ENCODE measurements at regions not wholly inside any gene's neighbourhood (a gene's known extent, or its start where the extent isn't known, plus 50 kb on each side); places are given as distances from the start of the nearest gene placed in this dataset.
"Not testable (repeated sequence)": the region's sequence is repeated elsewhere in the genome, so short reads cannot be mapped to it uniquely, and the experiment has no call there.

DNA sequence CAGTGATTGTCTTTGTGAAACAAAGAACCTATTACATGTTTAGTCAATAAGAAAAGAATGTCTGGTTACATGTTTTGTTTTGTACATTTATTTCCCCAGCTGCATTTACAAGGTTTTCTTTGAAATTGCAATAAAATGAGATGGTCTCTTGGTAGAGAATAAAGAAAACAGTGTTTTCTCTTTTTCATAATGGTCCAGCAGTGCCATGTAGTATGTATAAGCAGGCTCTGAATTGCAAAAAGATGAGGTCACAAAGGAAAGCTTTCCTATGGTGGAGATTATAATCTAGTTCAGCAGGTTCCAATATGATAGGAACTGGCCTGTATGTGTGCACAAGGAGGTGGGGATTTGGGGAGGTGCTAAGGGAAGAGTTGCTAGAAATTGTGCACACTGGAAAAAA, 1417.3 kb downstream of the STIM2 start:
- Mint-ChIP-seq H3K4me1 (no peaks in the 10 kb centered on the region), H3K27ac (no peak overlapping the region), H3K9me3 (ENCODE audit: low read depth) (peaks cover 3% of the 10 kb centered on the region), H3K27me3 (no peaks in the 10 kb centered on the region), H3K4me3 (no peak overlapping the region), H3K36me3 (no peaks in the 10 kb centered on the region)
- DNase-seq (no peak), ATAC-seq (no peak)
- CTCF ChIA-PET = no interaction called here

DNA sequence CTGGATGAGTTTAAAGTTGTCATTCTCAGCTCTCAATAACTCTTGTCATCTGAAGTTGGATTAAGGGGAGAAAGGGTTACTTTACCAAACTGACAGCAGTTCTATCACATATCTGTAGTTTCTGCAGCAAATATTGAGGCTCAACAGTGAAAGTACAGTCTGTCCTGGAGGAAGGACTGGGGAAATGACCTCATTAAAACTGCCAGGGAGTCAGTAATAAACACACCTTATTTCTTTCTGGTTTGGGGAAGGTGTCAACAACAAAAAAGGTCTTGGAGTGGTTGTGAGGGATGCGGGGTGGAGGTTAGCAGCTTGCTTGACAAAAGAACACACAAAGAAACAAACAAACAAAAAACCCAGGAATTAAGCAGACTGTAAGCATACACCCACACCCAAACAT, 1418.0 kb downstream of the STIM2 start:
- Mint-ChIP-seq H3K27me3 (no peaks in the 10 kb centered on the region), H3K36me3 (no peaks in the 10 kb centered on the region), H3K4me1 (no peaks in the 10 kb centered on the region), H3K27ac (no peak overlapping the region), H3K4me3 (no peak overlapping the region), H3K9me3 (ENCODE audit: low read depth) (peaks cover 3% of the 10 kb centered on the region)
- no peak for ATAC-seq
- no peak for DNase-seq
- CTCF ChIA-PET = no interaction called here

DNA sequence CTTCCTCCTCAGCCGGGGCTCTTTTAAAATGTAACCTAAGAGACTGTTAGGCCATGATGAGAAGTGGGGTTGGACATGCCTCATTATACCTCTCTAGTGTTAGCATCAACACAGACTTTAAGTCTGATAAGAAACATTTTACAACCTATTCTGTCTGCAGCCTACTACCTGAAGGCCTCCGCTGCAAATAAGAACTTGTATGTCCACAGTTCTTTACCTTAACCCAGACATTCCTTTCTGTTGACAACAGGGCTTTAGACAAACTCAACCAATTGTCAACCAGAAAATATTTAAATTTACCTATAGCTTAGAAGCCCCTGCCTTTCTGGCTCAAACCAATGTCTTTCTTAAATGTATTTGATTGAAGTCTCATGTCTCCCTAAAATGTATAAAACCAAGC, 1418.6 kb downstream of the STIM2 start:
- no peaks in the 10 kb centered on the region for H3K4me1 Mint-ChIP-seq
- no peak overlapping the region for H3K4me3 Mint-ChIP-seq
- H3K36me3 Mint-ChIP-seq = no peaks in the 10 kb centered on the region
- no peaks in the 10 kb centered on the region for H3K27me3 Mint-ChIP-seq
- CTCF ChIA-PET = no interaction called here
- no peak overlapping the region for H3K27ac Mint-ChIP-seq
- DNase-seq (no peak), ATAC-seq (no peak)
- H3K9me3 Mint-ChIP-seq (ENCODE audit: low read depth) = peaks cover 3% of the 10 kb centered on the region

DNA sequence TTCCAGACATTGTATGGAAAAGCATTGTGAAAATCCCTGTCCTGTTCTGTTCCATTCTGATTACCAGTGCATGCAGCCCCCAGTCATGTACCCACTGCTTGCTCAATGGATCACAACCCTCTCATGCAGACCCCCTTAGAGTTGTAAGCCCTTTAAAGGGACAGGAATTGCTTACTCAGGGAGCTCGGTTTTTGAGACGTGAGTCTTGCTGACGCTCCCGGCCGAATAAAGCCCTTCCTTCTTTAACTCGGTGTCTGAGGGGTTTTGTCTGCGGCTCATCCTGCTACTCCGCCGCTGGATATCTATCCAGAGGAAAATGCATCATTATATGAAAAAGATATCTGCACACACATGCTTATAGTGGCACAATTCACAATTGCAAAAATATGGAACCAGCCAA, 1425.6 kb downstream of the STIM2 start:
- H3K36me3 Mint-ChIP-seq, H3K27ac Mint-ChIP-seq, H3K4me3 Mint-ChIP-seq, CTCF ChIA-PET, ATAC-seq, H3K27me3 Mint-ChIP-seq, H3K4me1 Mint-ChIP-seq, DNase-seq: not testable (repeated sequence)
- peaks cover 10% of the 10 kb centered on the region for H3K9me3 Mint-ChIP-seq (ENCODE audit: low read depth)

DNA sequence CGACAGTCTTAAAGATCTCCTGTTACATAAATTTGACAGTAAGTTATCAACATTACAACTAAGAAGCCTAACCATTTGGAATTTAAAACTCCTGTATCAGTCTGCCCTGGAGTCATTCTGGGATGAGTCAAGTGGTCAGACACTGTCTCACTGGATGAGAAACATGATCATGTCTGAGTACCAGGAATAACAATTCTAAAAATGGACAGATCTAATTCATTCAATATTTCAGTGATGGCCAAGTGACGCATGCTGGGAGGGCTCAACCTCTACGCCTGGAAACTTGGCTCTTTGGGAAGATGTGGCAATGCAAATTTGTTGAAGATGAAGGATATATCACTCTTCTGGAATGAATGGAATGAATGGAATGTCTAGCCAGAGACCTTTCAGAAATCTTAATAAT, 1427.2 kb downstream of the STIM2 start:
- ATAC-seq (no peak), DNase-seq (no peak)
- peaks cover 10% of the 10 kb centered on the region for H3K9me3 Mint-ChIP-seq (ENCODE audit: low read depth)
- no peaks in the 10 kb centered on the region for H3K4me1 Mint-ChIP-seq
- no peaks in the 10 kb centered on the region for H3K36me3 Mint-ChIP-seq
- CTCF ChIA-PET = no interaction called here
- H3K27me3 Mint-ChIP-seq = no peaks in the 10 kb centered on the region
- no peak overlapping the region for H3K4me3 Mint-ChIP-seq
- H3K27ac Mint-ChIP-seq = no peak overlapping the region

DNA sequence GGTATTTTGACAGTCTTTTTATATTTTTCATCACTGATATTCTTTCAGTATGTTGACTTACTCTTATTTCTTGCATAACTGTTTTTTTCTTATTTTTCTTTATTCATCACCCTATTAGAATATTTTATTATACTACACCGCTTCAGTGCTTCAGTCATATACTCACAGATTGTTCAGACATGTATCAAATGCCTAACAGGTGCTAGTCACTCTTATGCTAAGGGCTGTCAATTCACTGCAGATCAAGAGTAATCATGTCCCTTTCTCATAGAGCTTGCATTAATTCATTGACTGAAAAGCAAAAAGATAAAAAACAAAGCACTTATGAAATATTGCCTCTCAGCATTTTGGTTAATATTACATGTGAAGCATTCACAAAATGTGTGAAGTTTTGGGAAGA, 1435.6 kb downstream of the STIM2 start:
- Mint-ChIP-seq H3K27ac (no peak overlapping the region), H3K9me3 (ENCODE audit: low read depth) (peaks cover 11% of the 10 kb centered on the region), H3K36me3 (no peaks in the 10 kb centered on the region), H3K27me3 (no peaks in the 10 kb centered on the region), H3K4me1 (no peaks in the 10 kb centered on the region), H3K4me3 (no peak overlapping the region)
- no peak for ATAC-seq
- no peak for DNase-seq
- CTCF ChIA-PET = no interaction called here

DNA sequence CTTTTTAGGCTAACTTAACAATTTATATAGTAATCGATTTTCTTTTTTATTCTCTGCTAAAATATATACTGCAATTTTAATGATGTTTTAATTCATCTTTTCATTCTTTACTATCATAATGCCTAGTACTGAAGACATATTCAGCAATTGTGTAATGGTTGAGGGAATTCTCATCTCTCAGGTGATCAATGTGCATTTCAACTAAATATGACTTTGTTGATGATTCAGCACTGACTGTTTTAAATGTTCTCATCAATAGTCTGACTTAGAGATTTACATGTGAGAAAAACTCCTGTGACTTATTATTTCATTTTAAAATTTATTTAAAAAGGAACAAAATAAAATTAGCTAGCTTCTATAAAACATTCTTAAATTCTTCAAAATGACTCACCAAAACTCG, 1450.3 kb downstream of the STIM2 start:
- H3K27me3 Mint-ChIP-seq = no peaks in the 10 kb centered on the region
- ATAC-seq (no peak), DNase-seq (no peak)
- H3K4me1 Mint-ChIP-seq = no peaks in the 10 kb centered on the region
- CTCF ChIA-PET = no interaction called here
- no peaks in the 10 kb centered on the region for H3K36me3 Mint-ChIP-seq
- H3K9me3 Mint-ChIP-seq (ENCODE audit: low read depth) = peaks cover 6% of the 10 kb centered on the region
- H3K27ac Mint-ChIP-seq = no peak overlapping the region
- H3K4me3 Mint-ChIP-seq = no peak overlapping the region

DNA sequence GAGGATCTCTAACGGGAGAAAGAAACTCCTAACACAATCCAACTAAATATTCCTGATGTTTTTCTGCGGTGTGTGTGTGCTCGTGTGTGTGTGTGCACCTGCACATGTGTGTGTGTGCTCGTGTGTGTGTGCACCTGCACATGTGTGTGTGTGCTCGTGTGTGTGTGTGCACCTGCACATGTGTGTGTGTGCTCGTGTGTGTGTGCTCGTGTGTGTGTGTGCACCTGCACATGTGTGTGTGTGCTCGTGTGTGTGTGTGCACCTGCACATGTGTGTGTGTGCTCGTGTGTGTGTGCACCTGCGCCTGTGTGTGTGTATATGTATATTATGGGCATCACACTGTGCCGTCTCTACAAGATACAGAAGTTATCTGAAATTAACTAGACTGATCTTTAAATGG, 1451.9 kb downstream of the STIM2 start:
- H3K4me1 Mint-ChIP-seq; DNase-seq; H3K36me3 Mint-ChIP-seq; H3K27me3 Mint-ChIP-seq; CTCF ChIA-PET; H3K9me3 Mint-ChIP-seq (ENCODE audit: low read depth); ATAC-seq; H3K4me3 Mint-ChIP-seq; H3K27ac Mint-ChIP-seq: not testable (repeated sequence)

DNA sequence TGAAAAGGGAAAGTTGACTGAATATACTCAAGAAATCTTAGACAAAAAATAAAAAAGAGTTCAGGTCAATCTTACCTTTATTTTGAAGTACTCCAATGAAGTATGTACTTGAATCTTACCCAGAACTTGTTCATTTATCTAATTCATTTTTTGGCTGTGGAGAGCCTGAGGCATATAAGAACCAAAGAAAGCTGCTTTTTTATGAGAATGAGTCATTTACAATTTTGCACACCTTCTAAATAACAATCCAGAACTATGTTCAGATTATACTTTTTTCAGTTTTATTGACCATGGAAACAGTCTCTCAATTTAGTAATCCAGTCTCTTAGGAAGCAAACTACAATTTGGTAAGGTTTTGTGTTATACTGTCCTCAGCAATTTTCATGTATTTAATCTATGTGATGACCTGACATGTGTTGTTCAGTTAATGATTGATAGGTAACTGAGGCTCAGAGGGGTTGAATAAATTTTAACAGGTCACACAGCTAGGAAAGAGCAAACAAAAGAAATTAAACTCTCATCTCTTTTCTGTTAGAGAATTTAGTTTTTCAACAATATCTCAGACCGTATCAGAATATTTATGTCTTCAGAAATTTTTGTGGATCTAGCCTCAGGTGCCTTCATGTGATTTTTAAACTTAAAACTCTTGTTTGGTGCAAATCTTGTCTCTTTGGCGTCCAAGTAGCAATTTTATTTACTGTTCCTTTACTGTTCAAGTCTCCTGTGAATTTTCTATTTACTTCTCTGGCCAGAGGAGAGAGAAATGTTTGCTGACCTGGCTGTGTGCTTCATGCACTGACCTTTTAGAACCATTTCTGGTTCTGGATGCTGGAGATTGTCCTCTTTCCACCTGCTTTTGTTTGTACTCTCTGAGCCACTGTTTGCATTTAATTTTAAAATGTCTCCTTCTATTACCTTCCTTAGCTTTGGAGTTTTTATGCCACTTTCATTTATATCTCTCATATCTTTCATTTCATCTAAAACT, 1453.4 kb downstream of the STIM2 start:
- no peak overlapping the region for H3K4me3 Mint-ChIP-seq
- DNase-seq (no peak), ATAC-seq (no peak)
- H3K27me3 Mint-ChIP-seq = no peaks in the 10 kb centered on the region
- H3K4me1 Mint-ChIP-seq = no peaks in the 10 kb centered on the region
- H3K9me3 Mint-ChIP-seq (ENCODE audit: low read depth) = peaks cover 9% of the 10 kb centered on the region
- no peak overlapping the region for H3K27ac Mint-ChIP-seq
- CTCF ChIA-PET = no interaction called here
- no peaks in the 10 kb centered on the region for H3K36me3 Mint-ChIP-seq

DNA sequence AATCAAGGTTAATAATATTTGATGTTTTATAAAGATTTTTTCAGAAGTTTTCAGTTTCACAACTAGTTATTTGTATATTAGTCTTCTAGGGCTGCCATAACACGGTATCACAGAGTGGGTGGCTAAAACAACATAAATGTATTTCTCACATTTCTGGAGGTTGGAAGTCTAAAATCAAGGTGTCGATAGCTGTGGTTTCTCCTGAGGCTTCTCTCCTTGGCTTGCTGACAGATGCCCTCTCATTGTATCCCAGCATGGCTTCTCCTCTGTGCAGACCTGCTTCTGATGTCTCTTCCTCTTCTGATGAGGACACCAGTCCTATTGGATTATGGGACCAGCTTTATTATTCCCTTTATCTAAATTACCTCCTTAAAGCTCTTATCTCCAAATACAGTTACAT, 1456.6 kb downstream of the STIM2 start:
- no peak overlapping the region for H3K27ac Mint-ChIP-seq
- CTCF ChIA-PET = no interaction called here
- no peak for DNase-seq
- ATAC-seq = no peak
- H3K4me1 Mint-ChIP-seq = no peaks in the 10 kb centered on the region
- H3K27me3 Mint-ChIP-seq = no peaks in the 10 kb centered on the region
- H3K36me3 Mint-ChIP-seq = no peaks in the 10 kb centered on the region
- H3K9me3 Mint-ChIP-seq (ENCODE audit: low read depth) = peaks cover 7% of the 10 kb centered on the region
- H3K4me3 Mint-ChIP-seq = no peak overlapping the region

DNA sequence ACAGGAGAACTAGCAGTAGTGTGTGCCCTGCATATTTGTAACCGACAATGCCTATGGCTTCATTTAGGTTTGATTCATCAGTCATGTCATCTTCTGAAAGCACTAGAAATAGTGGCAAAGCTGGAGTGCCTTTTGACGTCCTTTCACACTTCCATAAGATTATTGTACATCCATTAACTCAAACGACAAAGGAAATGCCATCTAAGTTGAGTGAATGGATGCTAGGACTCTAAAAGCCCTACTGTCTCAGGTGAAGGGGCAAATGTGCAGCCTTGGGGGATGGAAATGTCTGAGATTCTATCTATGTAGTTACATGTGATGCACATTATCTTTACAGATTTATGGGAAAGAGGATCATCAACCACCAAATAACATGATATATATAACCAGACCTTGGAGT, 1473.6 kb downstream of the STIM2 start:
- CTCF ChIA-PET = no interaction called here

DNA sequence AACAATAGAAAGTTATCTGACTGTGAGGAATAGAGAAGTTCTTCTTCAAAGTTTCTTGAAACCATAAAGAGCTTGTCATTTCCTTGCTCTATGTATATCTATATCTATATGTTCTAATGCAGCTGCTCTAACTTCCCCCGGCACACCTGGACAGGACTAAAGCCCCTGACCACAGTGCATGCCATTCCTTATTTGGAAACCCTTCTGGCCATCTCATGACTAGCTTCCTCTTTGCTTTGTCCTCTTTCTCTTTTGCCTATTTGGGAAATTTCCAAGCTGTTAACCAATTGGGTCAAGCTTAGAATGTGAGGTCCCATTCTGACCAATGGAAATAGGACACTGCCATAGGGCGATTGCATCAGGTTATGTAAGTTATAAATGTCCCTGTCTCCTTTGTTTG, 1481.1 kb downstream of the STIM2 start:
- no peaks in the 10 kb centered on the region for H3K36me3 Mint-ChIP-seq
- no peaks in the 10 kb centered on the region for H3K27me3 Mint-ChIP-seq
- peaks cover 4% of the 10 kb centered on the region for H3K9me3 Mint-ChIP-seq (ENCODE audit: low read depth)
- no peak overlapping the region for H3K4me3 Mint-ChIP-seq
- CTCF ChIA-PET = no interaction called here
- no peak overlapping the region for H3K27ac Mint-ChIP-seq
- no peaks in the 10 kb centered on the region for H3K4me1 Mint-ChIP-seq
- ATAC-seq (no peak), DNase-seq (no peak)

More for the DNA sequence above, 1473.6 kb downstream of the STIM2 start:
- Mint-ChIP-seq H3K27ac (no peak overlapping the region), H3K9me3 (ENCODE audit: low read depth) (peaks cover 2% of the 10 kb centered on the region), H3K27me3 (no peaks in the 10 kb centered on the region), H3K4me3 (no peak overlapping the region), H3K36me3 (no peaks in the 10 kb centered on the region), H3K4me1 (no peaks in the 10 kb centered on the region)
- DNase-seq (no peak), ATAC-seq (no peak)

DNA sequence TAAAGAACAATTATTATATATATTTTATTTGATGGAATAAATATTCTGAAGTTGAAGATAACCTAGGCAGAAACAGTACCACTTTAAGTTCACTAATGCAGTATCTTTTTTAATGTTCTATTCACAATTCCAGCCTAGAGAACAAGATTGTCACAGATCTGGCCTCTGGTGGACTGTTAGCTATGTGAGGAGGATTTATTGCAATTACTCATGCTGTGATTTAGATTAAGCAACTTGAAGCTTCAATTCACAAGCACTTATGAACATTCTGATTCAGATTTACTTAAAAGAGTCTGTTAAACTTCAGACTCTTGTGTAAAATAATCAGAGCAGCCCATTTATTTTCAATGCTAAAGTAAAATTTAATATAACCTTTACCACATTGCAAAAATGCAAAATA, 1489.8 kb downstream of the STIM2 start:
- ATAC-seq = no peak
- Mint-ChIP-seq H3K27ac (no peak overlapping the region), H3K4me1 (no peaks in the 10 kb centered on the region), H3K4me3 (no peak overlapping the region), H3K27me3 (no peaks in the 10 kb centered on the region), H3K9me3 (ENCODE audit: low read depth) (peaks cover 7% of the 10 kb centered on the region), H3K36me3 (no peaks in the 10 kb centered on the region)
- DNase-seq = no peak
- CTCF ChIA-PET = no interaction called here

DNA sequence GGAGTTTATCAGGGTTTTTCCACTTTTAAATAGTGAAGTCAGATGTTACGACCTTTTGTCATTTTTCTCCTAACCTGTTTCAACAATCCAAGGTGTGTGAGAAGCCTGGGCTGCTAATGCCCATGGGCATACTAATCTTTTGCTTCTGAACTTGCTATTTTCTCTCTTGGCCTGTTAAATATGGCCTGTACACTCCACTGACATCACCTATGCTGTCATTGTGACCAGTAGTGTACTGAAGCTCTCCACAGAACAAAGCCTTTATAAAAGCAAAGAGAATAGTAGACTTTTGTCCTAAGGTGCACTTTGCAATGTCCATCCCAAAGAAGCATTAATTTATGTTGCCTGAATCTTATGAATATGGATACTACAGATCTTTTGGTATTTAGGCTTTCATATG, 1490.5 kb downstream of the STIM2 start:
- CTCF ChIA-PET = no interaction called here
- Mint-ChIP-seq H3K4me3 (no peak overlapping the region), H3K9me3 (ENCODE audit: low read depth) (peaks cover 7% of the 10 kb centered on the region), H3K27me3 (no peaks in the 10 kb centered on the region), H3K36me3 (no peaks in the 10 kb centered on the region), H3K27ac (no peak overlapping the region), H3K4me1 (no peaks in the 10 kb centered on the region)
- DNase-seq (no peak), ATAC-seq (no peak)
